ENCODE measurements at regions not wholly inside any gene's neighbourhood (a gene's known extent, or its start where the extent isn't known, plus 50 kb on each side); places are given as distances from the start of the nearest gene placed in this dataset.

- Histone ChIP-seq H4K20me1 (replicated peaks in 1 of 2; ENCODE audit: control insufficient read depth in 1 of 2, insufficient read depth in 2 of 2, low read length in 2 of 2) (no peaks in the 10 kb centered on the region), H3K4me1 (replicated peaks in 1 of 4; ENCODE audit: control insufficient read depth in 3 of 4, insufficient read depth in 4 of 4, low read length in 3 of 4) (no peaks in the 10 kb centered on the region), H3K23ac (ENCODE audit: insufficient read length) (no peak overlapping the region), H3K27ac (ENCODE audit: low read depth, low read length) (no peak overlapping the region), H2AFZ (ENCODE audit: low read length) (no peak overlapping the region), H3K18ac (ENCODE audit: extremely low read depth, low read length) (no peak overlapping the region), H4K5ac (ENCODE audit: insufficient read length, low read depth, low read length) (no peak overlapping the region), H2BK20ac (ENCODE audit: low read length) (no peak overlapping the region), H3K56ac (replicated peaks; ENCODE audit: insufficient read length, low read depth, low read length) (no peak overlapping the region), H4K8ac (ENCODE audit: extremely low read depth, insufficient read depth, low read length) (no peak overlapping the region), H3K4ac (replicated peaks; ENCODE audit: insufficient read length, low read depth, low read length) (no peak overlapping the region), H3K23me2 (ENCODE audit: low read depth, low read length) (no peaks in the 10 kb centered on the region), H3K79me1 (ENCODE audit: low read depth, low read length) (no peaks in the 10 kb centered on the region), H3K9me3 (ENCODE audit: insufficient read depth in 2 of 2, low read depth in 1 of 2, low read length in 1 of 2) (no peaks in the 10 kb centered on the region), H2BK5ac (ENCODE audit: low read depth, low read length) (no peak overlapping the region), H2BK12ac (ENCODE audit: low read depth, low read length) (no peak overlapping the region), H3K27me3 (replicated peaks in 1 of 4; ENCODE audit: control insufficient read depth in 3 of 4, extremely low read depth in 1 of 4, insufficient read depth in 3 of 4, low read length in 3 of 4) (no peaks in the 10 kb centered on the region), H3K14ac (ENCODE audit: insufficient read length) (no peak overlapping the region), H4K91ac (replicated peaks; ENCODE audit: insufficient read length, low read length) (no peak overlapping the region), H3K4me3 (ENCODE audit: extremely low read depth in 1 of 4, insufficient read depth in 2 of 4, low read depth in 3 of 4, low read length in 4 of 4) (no peak overlapping the region), H2BK120ac (replicated peaks; ENCODE audit: low read depth, low read length) (no peak overlapping the region), H3K36me3 (ENCODE audit: control insufficient read depth in 2 of 4, insufficient read depth in 4 of 4, low read length in 3 of 4) (no peaks in the 10 kb centered on the region), H2AK5ac (ENCODE audit: low read depth, low read length) (no peak overlapping the region), H3K4me2 (ENCODE audit: insufficient read depth in 1 of 2, low read depth in 2 of 2, low read length in 2 of 2) (no peak overlapping the region), H3K9ac (replicated peaks in 1 of 4; ENCODE audit: extremely low read depth in 1 of 4, low read depth in 3 of 4, low read length in 3 of 4) (no peak overlapping the region), H3K79me2 (ENCODE audit: control insufficient read depth in 1 of 2, insufficient read depth in 2 of 2, low read length in 2 of 2) (no peaks in the 10 kb centered on the region), H2BK15ac (ENCODE audit: low read length) (no peak overlapping the region)
- ChIA-PET POLR2A (ENCODE audit: partially characterized antibody) (no interaction called here), CTCF (ENCODE audit: partially characterized antibody) (no interaction called here)
- DNase-seq (ENCODE audit: low read depth in 1 of 2, low spot score in 2 of 2) (no peak), FAIRE-seq (no peak)
- no peak for TF ChIP-seq CREB1 (IDR thresholded peaks at IDR 0.05)
- TF ChIP-seq EP300 (IDR thresholded peaks at IDR 0.05; ENCODE audit: borderline replicate concordance in 1 of 2, low read depth in 2 of 2, low read length in 2 of 2), result no peak
- no peak for TF ChIP-seq ASH2L (IDR thresholded peaks at IDR 0.05; ENCODE audit: low read length)
- no peak for TF ChIP-seq SIN3A (conservative IDR thresholded peaks at IDR 0.05 in 1 of 2, IDR thresholded peaks at IDR 0.05 in 1 of 2; ENCODE audit: low read depth in 1 of 2, low read length in 2 of 2)
- no peak for TF ChIP-seq EZH2 (IDR thresholded peaks at IDR 0.05; ENCODE audit: low read depth, low read length, severe bottlenecking)
- no peak for TF ChIP-seq CHD2 (IDR thresholded peaks at IDR 0.05; ENCODE audit: low read length)
- no peak for TF ChIP-seq ZNF274 (IDR thresholded peaks at IDR 0.05; ENCODE audit: borderline replicate concordance, extremely low read depth, low read length)
Observed at GRCh38 chr6:91464718-91465117, 877.8 kb upstream of the MAP3K7 start.

Measured in H1 (cell line).